Glomerular visceral epithelial cell (primary cell): ENCODE measurements at regions not wholly inside any gene's neighbourhood (a gene's known extent, or its start where the extent isn't known, plus 50 kb on each side); places are given as distances from the start of the nearest gene placed in this dataset.

Experiments used
- DNase-seq: peaks from one replicate; pipeline ENCODE4 v3.0.0-alpha.2; 2016; ENCODE audit errors: extremely low spot score

DNA sequence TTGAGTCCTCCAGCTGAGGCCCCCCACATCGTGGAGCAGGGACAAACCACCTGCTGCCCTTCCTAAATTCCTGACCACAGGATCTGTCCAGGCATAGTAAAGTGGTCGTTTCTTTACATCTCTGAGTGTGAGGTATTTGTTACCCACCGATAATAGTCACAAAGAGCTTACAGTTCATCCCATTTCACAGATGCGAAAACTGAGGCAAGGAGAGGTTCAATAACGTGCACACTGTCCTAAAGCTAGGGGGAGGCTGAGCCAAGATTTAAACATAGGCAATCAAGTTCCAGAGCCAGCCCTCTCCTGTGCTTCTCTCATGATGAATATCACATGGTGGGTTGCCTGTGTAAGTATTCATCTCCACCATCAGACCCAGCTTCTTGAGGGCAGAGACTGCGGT, 135.4 kb downstream of the CCT6B start:
- DNase-seq, result no peak

DNA sequence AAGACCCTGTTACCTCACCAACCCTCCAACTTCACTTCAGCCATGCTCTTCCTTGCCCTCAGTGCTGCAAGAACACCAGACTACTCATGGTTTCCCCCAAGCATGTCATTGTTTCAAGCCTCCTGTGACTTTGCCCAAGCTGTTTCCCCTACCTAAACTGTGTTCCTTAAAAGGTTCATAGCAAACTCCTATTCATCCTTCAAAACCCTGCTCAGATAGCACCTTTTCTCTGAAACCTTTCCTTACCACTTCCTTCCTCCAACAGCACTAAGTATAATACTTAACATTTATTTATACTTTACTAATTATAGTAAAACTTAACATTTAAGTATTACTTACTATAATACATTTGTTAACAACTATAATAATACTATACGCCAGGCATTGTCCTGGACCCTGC, 136.2 kb downstream of the CCT6B start:
- DNase-seq, result no peak

DNA sequence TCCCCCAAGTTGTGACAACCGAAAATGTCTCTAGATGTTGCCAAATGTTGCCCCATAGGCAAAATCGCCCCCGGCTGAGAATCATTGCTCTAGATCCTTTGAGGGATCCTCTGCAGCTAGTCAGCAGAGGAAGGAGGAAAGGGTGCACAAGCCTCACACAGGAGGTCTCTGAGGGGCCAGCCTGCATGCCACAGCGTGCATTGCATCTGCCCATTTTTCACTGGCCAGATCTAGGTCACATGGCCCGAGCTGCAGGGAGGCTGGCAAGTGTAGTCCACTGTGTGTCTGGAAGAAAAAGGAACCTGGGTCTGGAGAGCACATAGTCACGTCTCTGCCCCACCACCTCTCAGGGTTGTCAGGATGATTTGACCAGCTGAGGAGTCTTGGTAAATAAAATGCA, 138.2 kb downstream of the CCT6B start:
- no peak for DNase-seq

DNA sequence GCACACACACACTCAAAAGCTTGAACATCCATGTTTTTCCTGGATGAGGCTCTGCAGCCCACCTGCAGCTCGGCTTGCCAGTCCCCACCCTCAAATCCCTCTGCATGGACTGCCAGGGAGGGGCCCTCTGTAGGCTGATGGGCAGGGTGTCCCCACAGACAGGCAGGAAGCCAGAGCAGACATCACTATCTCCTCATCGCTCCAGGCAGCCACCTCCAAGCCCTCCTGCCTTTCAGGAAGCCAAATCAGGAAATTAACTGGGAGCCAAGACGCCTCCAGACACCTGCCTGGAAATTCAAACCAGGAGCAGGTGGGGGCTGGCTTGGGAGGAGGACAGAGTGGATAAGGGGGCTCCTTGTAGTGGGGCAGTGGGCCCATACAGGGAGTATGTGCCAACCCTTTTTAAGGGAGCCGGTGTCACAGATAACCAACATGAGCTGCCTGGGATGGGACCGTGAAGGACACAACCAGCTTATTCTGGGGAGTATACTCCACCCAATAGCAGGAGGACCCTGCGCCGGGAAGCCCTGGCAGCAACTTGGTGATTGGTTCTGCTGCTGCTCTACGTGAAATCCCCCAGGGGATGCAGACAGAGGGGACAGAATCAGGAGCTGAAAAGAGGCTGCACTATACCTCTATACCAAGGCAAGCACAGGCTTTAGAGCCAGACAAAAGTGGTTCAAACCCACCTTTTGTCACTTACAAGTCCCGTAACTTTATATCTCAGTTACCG, 139.1 kb downstream of the CCT6B start:
- no peak for DNase-seq

DNA sequence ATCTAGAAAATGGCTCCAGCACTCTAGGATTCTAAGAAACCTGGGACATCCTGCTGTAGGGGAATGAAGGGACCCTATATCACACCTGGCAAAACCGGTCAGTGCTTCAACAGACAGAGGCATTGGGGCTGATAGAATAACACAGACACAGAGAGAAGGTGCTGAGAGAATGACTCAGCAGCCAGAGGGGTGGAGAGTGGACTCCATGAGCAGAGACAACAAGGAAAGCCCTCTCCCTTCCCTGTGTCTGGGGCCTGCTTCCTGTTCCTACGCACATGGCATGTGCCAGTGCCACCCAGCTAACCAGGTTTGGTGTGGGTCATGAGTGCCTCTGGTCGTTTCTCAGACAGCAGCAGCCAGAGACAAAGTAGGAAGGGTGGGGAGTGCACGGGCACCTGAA, 140.3 kb downstream of the CCT6B start:
- DNase-seq, result no peak

DNA sequence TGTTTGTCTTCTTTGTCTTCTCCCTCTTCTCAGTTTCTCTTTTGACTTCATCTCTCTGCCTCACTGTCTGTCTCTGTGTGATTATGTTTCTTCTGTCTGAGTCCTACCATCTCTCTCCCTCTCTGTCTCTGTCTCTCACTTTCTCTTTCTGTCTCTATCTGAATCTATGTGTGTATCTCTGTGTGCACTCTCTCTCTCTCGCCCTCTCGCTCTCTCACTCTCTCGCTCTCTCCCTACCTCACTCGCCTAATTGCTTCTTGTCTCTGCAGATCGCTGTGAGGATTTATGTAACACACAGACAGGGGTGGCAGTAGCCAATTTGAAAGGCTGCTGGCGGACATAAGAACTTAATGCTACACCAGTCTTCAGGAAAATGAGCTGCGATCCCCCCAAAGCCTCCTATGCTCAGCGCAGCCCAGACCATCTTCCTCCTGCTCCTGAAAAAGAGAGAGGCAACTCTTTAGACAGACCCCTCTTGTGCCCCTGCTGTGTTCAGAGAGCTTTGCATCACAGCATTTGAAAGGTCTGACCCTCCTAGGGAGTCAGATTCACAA, 140.9 kb downstream of the CCT6B start:
- DNase-seq, result no peak

DNA sequence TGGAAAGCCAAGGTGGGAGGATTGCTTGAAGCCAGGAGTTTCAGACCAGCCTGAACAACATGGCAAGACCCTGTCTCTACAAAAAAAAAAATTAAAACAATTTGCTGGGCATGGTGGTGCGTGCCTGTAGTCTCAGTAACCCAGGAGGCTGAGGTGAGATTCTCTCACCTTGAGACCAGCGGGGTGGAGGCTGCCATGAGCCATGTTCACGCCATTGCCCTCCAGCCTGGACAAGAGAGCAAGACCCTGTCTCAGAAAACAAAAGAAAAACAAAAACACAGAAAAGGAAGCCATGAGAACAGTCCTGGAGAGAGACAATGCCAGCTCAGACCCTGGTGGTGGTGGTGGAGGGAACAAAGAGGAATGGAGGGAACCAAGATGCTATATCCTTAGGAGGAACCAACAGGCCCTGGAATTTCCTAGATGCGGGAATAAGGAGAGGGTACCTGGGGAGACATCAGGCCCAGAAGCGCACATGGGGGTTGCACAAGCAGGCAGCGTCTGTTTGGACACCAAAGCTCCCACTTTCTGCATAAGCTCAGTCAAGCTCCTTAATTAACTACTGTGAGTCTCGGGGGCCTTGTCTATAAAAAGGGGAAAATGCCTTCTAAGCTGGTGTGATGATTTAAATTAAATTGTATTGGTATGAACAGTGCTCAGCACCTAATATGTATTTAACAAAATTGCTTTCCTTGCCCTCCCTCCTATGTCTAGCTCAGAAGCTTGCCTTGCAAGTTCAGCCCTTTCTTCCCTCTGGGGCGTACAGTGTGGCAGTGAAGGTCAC, 143.8 kb downstream of the CCT6B start:
- DNase-seq, result no peak

DNA sequence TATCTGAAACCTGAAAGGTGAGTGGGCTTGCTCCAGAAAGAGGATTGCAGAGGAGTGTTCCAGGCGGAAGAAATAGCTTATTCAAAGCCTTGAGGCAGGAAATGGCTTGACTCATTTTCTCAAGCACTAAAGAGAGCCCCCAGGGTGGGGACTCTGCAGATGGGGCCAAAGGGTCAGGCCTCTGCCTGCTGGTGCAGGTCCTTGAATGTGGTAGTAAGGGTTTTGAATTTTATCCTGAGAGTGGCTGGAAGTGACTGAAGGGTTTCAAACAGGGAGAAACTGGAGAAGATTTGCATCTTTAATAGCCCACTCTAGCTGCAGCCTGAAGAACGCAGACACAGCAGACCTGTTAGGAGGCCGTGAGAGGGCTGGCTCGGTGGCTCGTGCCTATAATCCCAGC, 144.4 kb downstream of the CCT6B start:
- no peak for DNase-seq

DNA sequence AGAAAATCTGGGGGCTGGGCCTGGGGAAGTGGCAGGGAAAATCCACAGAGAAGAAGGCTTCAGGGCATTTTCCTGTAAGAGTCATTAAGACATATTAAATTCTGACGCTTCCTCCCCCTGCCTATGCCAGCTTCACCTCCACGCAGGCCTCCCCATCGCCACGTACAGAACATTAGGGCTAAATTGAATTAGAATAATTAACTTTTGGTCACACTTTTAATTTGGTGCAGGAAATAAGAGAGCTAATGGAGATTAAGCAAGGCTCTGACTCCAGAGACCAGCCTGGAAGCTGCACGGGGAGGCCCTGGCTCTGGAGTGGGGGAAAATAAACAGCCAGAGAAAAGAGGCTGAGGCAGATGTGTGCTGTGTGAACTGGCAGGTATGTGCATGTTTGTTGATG, 148.0 kb downstream of the CCT6B start:
- no peak for DNase-seq

DNA sequence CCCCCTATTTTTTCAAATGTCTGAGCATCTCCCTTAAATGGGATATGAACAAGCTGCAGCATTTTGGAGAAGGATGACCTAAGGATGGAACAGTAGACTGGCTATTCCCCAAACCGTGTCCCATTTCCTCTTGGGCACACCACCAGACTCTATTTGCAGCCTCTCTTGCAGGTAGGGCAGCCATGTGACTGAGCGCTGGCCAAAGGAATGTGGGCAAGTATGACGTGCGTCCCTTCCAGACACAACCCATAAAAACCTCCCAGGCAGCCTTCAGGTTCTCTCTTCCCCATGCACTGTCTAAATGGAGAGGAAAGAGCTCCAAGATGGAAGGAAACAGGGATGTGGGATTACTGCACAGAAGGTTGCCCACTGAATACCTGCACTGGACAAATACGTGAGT, 149.7 kb downstream of the CCT6B start:
- no peak for DNase-seq

DNA sequence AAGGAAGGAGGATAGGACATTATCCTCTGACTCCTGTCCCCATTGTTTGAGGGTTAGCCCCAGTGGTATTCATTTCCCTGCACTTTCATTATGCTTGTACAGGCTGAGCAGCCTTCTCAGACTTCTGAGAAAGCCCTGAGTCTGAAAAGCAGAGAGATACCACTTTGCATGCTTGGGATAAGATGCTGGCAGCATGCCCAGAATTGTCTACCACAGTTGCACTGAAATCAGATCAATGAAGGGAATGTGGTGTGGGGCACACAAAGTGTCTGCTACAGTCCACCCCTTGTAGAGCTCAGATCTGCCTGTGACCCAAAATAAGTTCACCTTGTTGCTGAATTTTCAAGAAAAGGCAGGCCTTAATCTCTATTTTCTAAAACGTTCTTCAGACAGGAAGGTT, 160.6 kb downstream of the CCT6B start:
- no peak for DNase-seq

DNA sequence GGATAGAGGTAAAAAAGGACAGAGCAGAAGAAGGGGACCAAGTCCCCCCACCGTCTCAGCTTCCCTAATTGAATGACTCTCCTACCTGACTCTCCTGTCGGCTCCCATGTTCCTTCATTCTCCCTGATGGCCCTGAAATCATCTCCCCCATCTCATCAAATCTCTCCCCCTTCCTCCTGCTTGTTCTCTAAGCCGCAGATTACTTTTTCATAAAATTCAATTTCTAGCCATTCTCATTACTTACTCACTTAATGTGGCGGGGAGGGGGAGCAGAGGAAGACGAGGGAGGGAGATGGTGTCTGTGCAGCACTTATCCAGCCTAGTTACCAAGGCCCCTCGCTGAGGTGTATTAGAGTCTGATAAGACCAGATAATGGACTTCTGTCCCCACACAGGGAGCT, 161.5 kb downstream of the CCT6B start:
- no peak for DNase-seq

DNA sequence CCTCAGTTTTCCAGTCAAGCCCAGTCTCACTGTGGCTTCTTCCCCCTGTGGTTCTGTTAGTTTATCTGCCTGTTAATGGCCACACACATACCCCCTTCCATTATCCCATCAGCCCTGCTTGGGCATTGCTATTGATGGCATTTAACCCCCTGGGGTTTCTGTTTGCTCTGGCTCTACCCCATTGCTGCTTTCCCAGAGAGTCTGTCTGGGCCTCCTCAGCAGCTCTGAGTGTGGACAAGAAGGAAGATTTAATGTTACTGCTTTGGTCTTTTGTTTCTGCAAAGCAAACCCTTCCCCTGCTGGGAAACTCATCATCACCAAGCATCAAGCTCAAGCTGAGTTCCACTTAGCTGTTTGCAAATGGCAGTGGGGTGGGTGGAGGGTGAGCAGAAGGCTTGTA, 162.7 kb downstream of the CCT6B start:
- no peak for DNase-seq

DNA sequence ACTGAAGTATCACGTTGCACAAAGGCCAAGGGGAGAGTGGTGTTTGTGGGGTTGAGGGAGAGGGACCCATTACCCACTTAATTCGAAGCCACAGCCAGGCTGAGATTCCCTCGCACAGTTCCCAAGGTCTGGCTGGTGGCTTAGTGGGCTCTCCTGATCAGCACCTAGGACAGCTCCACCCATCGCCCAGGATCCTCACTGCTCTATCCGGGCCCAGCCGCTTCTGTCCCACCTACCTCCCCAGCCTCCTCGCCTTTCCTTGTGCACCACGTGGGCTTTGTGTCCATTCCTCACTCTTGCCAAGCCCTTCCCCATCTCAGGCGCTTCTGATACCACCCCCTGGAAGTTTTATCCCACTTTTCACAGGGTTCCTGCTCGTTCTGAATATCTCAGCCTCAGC, 163.5 kb downstream of the CCT6B start:
- DNase-seq, result peak; percentile 17

DNA sequence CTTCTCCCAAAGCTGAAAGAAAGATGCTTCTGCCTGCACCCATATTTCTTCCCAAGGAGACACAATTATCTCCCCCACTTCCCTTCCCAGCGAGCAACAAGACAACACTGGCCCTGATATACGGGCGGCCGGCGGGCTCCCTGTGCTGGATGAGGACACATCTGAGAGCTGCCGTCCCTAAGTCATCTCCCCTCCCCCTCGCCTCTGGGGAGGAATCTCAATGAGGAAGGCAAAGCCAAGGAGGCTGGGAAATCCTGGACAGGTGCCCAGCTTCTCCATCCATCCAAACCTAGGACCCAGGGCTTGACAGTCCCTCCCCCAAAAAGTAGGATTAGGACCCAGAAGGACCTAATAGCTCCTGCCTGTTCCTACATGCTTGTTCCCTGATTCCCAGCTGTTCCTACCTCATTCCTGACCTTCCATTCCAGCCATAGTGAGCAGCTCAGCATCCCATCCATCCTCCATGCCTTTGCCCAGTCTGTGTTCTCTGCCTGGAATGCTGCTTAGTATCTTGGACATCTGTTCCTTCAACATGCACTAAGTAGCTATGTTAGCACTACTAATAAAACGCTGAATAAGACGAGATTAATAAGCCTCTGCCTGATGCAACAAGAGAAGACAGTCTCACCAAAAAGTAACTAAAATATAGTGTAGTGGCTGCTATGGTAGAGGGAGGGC, 167.9 kb downstream of the CCT6B start:
- DNase-seq, result no peak

DNA sequence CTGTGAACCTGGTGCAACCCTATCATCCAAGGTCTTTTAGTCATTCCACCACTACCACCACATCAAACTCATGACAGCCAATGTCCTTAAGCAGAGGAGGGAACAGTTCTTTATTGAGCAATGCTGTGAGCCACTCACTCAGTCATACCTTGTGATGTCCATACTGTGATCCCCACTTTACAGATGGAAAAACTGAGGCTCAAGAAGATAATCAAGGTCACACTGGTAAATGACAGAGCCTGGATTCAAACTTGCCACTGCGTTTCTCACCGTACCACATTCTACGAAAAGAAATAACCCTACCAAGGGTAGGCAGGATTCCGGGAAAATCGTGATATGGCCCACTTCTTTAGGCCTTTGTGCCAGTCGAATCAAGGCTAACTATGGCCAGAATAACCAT, 172.6 kb downstream of the CCT6B start:
- DNase-seq, result no peak

DNA sequence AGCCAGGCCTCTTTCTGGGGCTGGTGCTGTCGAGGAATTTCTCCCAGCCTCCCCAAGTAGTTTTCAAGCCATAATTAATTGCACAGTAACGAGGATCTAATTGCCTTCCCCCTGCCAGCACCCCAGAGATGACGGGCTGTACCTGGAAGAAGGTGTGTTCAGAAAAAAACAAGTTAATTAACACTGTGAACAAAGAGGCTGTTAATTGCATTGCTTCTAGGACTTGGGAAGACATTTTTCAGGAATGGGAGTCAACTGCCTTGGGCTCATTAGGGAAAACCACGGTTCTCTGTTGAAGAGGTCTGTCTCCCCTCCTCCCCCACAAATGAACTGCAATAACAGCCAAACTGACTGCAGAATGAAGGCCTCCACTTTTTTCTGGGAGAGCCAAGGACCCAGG, 176.7 kb downstream of the CCT6B start:
- no peak for DNase-seq

DNA sequence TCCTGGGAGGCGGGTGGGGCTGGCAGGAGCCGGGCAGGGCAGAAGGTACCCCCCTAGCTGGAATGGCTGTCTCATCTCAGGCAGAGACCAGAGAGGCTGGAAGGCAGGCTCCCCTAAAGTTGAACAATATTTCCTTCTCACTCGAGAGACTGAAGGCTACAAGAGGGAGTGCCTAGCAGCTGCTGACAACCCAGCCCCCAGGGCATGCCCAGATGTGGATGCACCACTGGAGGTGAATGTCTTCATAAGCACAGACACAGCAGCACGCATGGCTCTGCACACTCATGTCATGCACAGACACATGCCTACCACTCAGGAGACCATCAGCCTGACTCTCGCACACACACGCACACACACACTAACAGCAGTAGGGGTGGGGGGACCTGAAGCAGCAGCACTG, 179.0 kb downstream of the CCT6B start:
- DNase-seq, result no peak

DNA sequence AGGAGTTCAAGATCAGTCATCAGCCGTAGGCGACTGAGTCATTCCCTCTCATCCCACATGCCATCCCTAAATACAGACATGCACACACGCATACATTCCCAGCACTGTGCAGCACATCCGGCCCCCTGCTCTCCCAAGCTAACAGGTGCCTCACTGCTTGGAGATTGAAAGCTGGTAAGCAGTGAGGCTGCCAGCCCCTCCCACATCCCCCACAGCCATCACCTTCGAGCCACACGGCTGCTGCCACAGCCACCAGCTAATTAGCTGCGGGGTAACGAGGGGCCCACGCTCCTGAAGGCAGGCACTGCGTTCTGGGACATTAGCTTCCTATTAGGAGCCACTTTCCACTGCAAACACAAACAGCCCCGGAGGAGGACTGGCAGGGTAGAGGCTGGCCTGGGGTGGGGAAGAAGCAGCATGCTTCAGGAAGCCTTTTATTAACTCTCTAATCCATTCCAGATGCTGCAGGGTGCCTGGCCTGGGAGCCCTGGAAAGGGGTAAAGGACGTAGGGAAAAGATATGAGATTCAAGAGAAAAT, 179.6 kb downstream of the CCT6B start:
- DNase-seq, result peak; percentile 3

DNA sequence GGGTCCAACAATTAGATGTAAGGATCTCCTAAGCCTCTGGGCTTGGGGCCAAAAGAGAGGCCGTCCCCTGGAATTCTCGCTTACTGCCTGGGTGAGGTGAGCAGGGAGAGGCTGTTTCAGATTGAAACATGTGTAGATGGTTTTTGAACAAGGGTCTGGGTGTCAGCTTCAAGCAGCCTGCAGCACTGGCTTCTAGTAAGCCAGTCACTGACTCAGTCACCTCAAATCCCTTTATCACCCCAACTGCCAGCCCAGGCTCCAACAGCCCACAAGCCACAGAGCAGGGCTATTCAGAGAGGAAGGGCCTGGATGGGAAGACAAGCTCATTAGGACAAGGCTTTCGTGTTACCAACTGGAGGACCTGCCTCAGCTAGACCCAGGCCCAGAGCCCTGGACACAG, 180.2 kb downstream of the CCT6B start:
- no peak for DNase-seq

DNA sequence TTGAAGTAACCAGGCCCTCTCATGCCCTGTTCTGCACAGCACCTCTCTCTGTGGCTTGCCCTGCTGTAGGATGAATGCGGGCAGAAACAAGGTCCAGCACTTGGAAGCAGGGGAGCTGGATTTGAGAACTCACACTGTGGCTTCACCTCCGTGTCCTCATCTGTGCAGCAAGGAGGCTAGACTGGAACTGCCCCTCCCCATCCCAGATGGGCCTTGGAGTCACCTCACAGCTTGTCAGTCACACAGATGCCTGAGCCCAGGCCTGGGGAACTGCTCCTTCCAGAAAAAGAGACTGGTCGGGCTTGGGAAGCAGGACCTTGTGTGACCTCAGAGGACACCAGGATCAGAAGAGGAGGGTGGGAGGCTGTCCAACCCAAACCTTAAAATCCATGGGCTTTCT, 180.8 kb downstream of the CCT6B start:
- no peak for DNase-seq
